Lung (tissue), 11 donors: ENCODE measurements at regions not wholly inside any gene's neighbourhood (a gene's known extent, or its start where the extent isn't known, plus 50 kb on each side); places are given as distances from the start of the nearest gene placed in this dataset.

Source experiments
- ATAC-seq: fragments of 200-7000 bp; cut with Tn5 transposase; one replicate; pipeline ENCODE4 v1.9.1; 2020; ENCODE audit warnings: moderate number of reproducible peaks; ENCODE audit not compliant: insufficient read depth, low FRiP score
- DNase-seq, 3 donors: peaks; one replicate each; pipeline ENCODE4 v3.0.0-alpha.2; 2013 to 2017
- H3K27ac ChIP-seq, 2 donors: one replicate each; pipeline ENCODE4 v1.5.1; 2013; ENCODE audit warnings: mild to moderate bottlenecking in 2 of 2, moderate library complexity in 2 of 2, control low read depth in 1 of 2, inconsistent platforms in 1 of 2, low read depth in 1 of 2, low read length in 1 of 2
- H3K27me3 ChIP-seq, 3 donors: one replicate each; pipeline ENCODE4 v1.5.1; 2013; ENCODE audit warnings: low read length in 2 of 3; ENCODE audit not compliant: control insufficient read depth in 3 of 3, insufficient read depth in 3 of 3
- H3K36me3 ChIP-seq, 4 donors: one replicate each; pipeline ENCODE4 v1.5.1; 2013; ENCODE audit warnings: low read length in 4 of 4, mild to moderate bottlenecking in 1 of 4, moderate library complexity in 1 of 4; ENCODE audit not compliant: control insufficient read depth in 4 of 4, insufficient read depth in 4 of 4
- H3K4me1 ChIP-seq, 5 donors: one replicate each; pipeline ENCODE4 v1.5.1; 2013; ENCODE audit warnings: low read length in 5 of 5, mild to moderate bottlenecking in 2 of 5, moderate library complexity in 1 of 5; ENCODE audit not compliant: control insufficient read depth in 5 of 5, insufficient read depth in 5 of 5
- H3K4me3 ChIP-seq: one replicate; pipeline ENCODE4 v1.5.1; 2013; ENCODE audit warnings: mild to moderate bottlenecking, control low read depth, moderate library complexity
- H3K9ac ChIP-seq, 2 donors: one replicate each; pipeline ENCODE4 v1.5.1; 2013; ENCODE audit warnings: low read length in 2 of 2, control low read depth in 1 of 2; ENCODE audit not compliant: insufficient read depth in 1 of 2
- H3K9me3 ChIP-seq, 4 donors: one replicate each; pipeline ENCODE4 v1.5.1; 2013; ENCODE audit warnings: low read length in 3 of 4, mild to moderate bottlenecking in 1 of 4, moderate library complexity in 1 of 4; ENCODE audit not compliant: control insufficient read depth in 4 of 4, insufficient read depth in 3 of 4
- CTCF ChIP-seq: IDR thresholded peaks from 2 replicates; pipeline ENCODE4 v1.5.1; 2012; ENCODE audit warnings: mild to moderate bottlenecking; ENCODE audit errors: control extremely low read depth, extremely low read depth
- WGBS, 2 donors: extraction: QIAGEN DNeasy Blood & Tissue Kit; methylation state at CpG; one replicate each; pipeline ENCODE4 v1.1.7; 2013; 5-methylcytosine and 5-hydroxymethylcytosine counted together
- donor health status: control.
- donor health status: control.
- donor health status: Bipolar disorder and iron deficiency.
- donor health status: healthy.
- donor health status: DM: yes; HTN: yes; CAD: no.

DNA sequence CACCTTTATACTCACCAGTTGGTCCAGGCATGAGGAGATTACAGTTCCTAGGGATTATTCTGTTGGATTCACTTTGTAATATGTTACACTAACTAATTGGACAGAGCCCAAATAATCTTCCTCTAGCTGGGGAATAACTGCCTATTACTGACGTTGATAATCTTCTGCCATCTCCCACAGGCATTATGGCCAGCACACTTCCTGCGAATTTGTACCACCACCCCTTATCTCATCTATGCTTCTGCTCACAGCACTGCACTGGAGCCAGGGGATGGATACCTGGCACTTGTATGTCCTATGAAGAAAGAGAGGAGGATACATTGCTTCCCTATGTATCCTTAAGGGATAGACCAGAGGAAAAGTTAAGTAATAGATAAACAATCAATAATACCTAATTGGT is 494.8 kb upstream of the MAN1A1 start:
- Histone ChIP-seq H3K4me1 (no peaks in the 10 kb centered on the region), H3K4me3 (no peak overlapping the region), H3K27me3 (no peaks in the 10 kb centered on the region), H3K27ac (no peak overlapping the region), H3K9me3 (peaks cover 0 to 3% (median 0%) of the 10 kb centered on the region in 4 donors), H3K36me3 (no peaks in the 10 kb centered on the region), H3K9ac (no peak overlapping the region)
- ATAC-seq = no peak
- no peak for DNase-seq
- WGBS, 2 donors = 44 to 52% methylated on average over 2 of the region's 2 CpGs
- TF ChIP-seq CTCF = no peak

- no peak for DNase-seq
- WGBS, 2 donors = 83 to 96% methylated on average over 3 of the region's 3 CpGs
- H3K36me3 ChIP-seq = no peaks in the 10 kb centered on the region
- H3K4me3 ChIP-seq = no peak overlapping the region
- no peaks in the 10 kb centered on the region for H3K27me3 ChIP-seq
- no peak overlapping the region for H3K27ac ChIP-seq
- no peaks in the 10 kb centered on the region for H3K4me1 ChIP-seq
- TF ChIP-seq CTCF = no peak
- peaks cover 0 to 3% (median 0%) of the 10 kb centered on the region in 4 donors for H3K9me3 ChIP-seq
- H3K9ac ChIP-seq = no peak overlapping the region
- ATAC-seq = no peak
These were observed 492.6 kb upstream of the MAN1A1 start for GRCh38 chr6:119842191-119842590.

- H3K9ac ChIP-seq = no peak overlapping the region
- ATAC-seq (no peak), DNase-seq (no peak)
- no peaks in the 10 kb centered on the region for H3K4me1 ChIP-seq
- H3K36me3 ChIP-seq = no peaks in the 10 kb centered on the region
- TF ChIP-seq CTCF = no peak
- H3K27ac ChIP-seq = no peak overlapping the region
- H3K4me3 ChIP-seq = no peak overlapping the region
- 93 to 96% methylated on average over 2 of the region's 2 CpGs for WGBS, 2 donors
- H3K27me3 ChIP-seq = no peaks in the 10 kb centered on the region
- peaks cover 0 to 3% (median 0%) of the 10 kb centered on the region in 4 donors for H3K9me3 ChIP-seq
These were observed 488.5 kb upstream of the MAN1A1 start for GRCh38 chr6:119838043-119838442.

DNA sequence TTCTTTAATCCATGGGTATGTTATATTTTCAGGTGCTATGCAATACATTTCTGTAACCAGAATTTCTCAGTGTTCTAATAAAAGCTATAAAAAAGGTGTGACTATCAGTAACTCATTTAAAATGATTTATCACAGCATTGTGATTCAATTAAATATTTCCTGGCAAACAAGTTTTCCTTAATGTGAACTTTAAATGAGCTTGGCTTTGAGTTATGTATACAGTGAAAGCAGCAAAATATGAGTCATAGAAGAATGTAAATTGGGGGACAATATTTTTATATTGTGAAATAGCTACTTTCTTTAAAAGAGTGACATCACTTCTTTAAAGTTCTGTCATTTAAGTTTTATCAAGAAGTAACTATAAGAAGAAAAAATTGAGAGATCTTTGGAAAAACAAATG is 484.9 kb upstream of the MAN1A1 start:
- H3K9me3 ChIP-seq = no peaks in the 10 kb centered on the region
- no peaks in the 10 kb centered on the region for H3K36me3 ChIP-seq
- no peak overlapping the region for H3K4me3 ChIP-seq
- H3K27me3 ChIP-seq = no peaks in the 10 kb centered on the region
- H3K4me1 ChIP-seq = no peaks in the 10 kb centered on the region
- no peak overlapping the region for H3K27ac ChIP-seq
- TF ChIP-seq CTCF = no peak
- ATAC-seq (no peak), DNase-seq (no peak)
- H3K9ac ChIP-seq = no peak overlapping the region
